ENCODE measurements at regions not wholly inside any gene's neighbourhood (a gene's known extent, or its start where the extent isn't known, plus 50 kb on each side); places are given as distances from the start of the nearest gene placed in this dataset.

- TF ChIP-seq ZNF462 (CRISPR knock-in tag; IDR thresholded peaks at IDR 0.05), result no peak
- TF ChIP-seq ZNF114 (CRISPR knock-in tag; IDR thresholded peaks at IDR 0.05), result no peak
- no peak for TF ChIP-seq EZH2phosphoT487 (IDR thresholded peaks at IDR 0.05; ENCODE audit: unreplicated experiment)
- no peak for TF ChIP-seq ZNF331 (CRISPR knock-in tag; IDR thresholded peaks at IDR 0.05; ENCODE audit: low read depth)
- no peak for TF ChIP-seq NANOG (IDR thresholded peaks at IDR 0.05; ENCODE audit: borderline replicate concordance)
- TF ChIP-seq EZH2 (IDR thresholded peaks at IDR 0.05; ENCODE audit: low read depth, unreplicated experiment), result no peak
- TF ChIP-seq JUNB (IDR thresholded peaks at IDR 0.05; ENCODE audit: unreplicated experiment), result no peak
- TF ChIP-seq CTCF (conservative IDR thresholded peaks at IDR 0.05; ENCODE audit: low read depth in 2 of 2), result no peak
These were observed 83.5 kb upstream of the CCN6 start (continued) for GRCh38 chr6:111970426-111970825.

All from GM23338 (cell line).